PC-3 (cell line): ENCODE measurements at regions not wholly inside any gene's neighbourhood (a gene's known extent, or its start where the extent isn't known, plus 50 kb on each side); places are given as distances from the start of the nearest gene placed in this dataset.

Experiments used
- ATAC-seq: fragments of 200-7000 bp; cut with Tn5 transposase; 2 replicates; pipeline ENCODE4 v1.9.1; 2020; ENCODE audit warnings: mild to moderate bottlenecking, moderate library complexity
- BruUV-seq: library from RNA; stranded (reverse); fragments of 400-500 nt; replicated peaks from 2 replicates; lab custom pipeline; 2021; lab: Mats Ljungman, UMichigan
- CTCF ChIA-PET: fragments of 300-600 bp; sonication (Branson Sonifier 250); formaldehyde crosslinking; loops from one replicate; lab custom pipeline; 2022; ENCODE audit warnings: antibody characterized with exemption; lab: Charles Lee
- POLR2A ChIA-PET: fragments of 300-600 bp; sonication (Branson Sonifier 250); formaldehyde crosslinking; loops from one replicate; lab custom pipeline; 2022; ENCODE audit warnings: antibody characterized with exemption; ENCODE audit not compliant: unreplicated experiment; lab: Charles Lee
- DNase-seq: peaks from one replicate; pipeline ENCODE4 v3.0.0-alpha.2; 2015
- H2AFZ ChIP-seq: fragments of 300-600 bp; sonication (generic); 2 replicates; pipeline ENCODE4 v1.6.0; 2016; ENCODE audit warnings: antibody characterized with exemption, low read length
- H3F3A ChIP-seq: fragments of 300-600 bp; sonication (generic); one replicate; pipeline ENCODE4 v1.6.0; 2017; ENCODE audit warnings: antibody characterized with exemption, low read length, control low read depth, mild to moderate bottlenecking; ENCODE audit not compliant: unreplicated experiment
- H3K27ac ChIP-seq: fragments of 300-600 bp; sonication (generic); 2 replicates; pipeline ENCODE4 v1.5.1; 2016; ENCODE audit warnings: mild to moderate bottlenecking, low read length
- H3K27me3 ChIP-seq: fragments of 300-600 bp; sonication (generic); 2 replicates; pipeline ENCODE4 v1.6.1; 2016; ENCODE audit warnings: low read length, mixed read lengths
- H3K36me3 ChIP-seq: fragments of 300-600 bp; sonication (generic); 2 replicates; pipeline ENCODE4 v1.6.1; 2016; ENCODE audit warnings: low read depth, mixed run types, low read length, mixed read lengths
- H3K4me1 ChIP-seq: fragments of 300-600 bp; sonication (generic); 2 replicates; pipeline ENCODE4 v1.5.1; 2016; ENCODE audit warnings: low read length; ENCODE audit not compliant: insufficient read depth
- H3K4me2 ChIP-seq: fragments of 300-600 bp; sonication (generic); 2 replicates; pipeline ENCODE4 v1.6.0; 2016; ENCODE audit warnings: low read length
- H3K4me3 ChIP-seq: fragments of 300-600 bp; sonication (generic); 2 replicates; pipeline ENCODE4 v1.5.1; 2016; ENCODE audit warnings: mild to moderate bottlenecking, low read length, mixed read lengths
- H3K79me2 ChIP-seq: fragments of 300-600 bp; sonication (generic); 2 replicates; pipeline ENCODE4 v1.6.1; 2017; ENCODE audit warnings: low read length, mixed read lengths
- H3K9ac ChIP-seq: fragments of 300-600 bp; sonication (generic); 2 replicates; pipeline ENCODE4 v1.6.0; 2016; ENCODE audit warnings: mild to moderate bottlenecking, low read length
- H3K9me2 ChIP-seq: fragments of 300-600 bp; sonication (generic); replicated peaks from 2 replicates; pipeline ENCODE4 v1.6.1; 2016; ENCODE audit warnings: mixed run types, low read length, mixed read lengths
- H3K9me3 ChIP-seq: fragments of 300-600 bp; sonication (generic); 2 replicates; pipeline ENCODE4 v1.6.1; 2016; ENCODE audit warnings: low read length, mixed read lengths
- H4K20me1 ChIP-seq: fragments of 300-600 bp; sonication (generic); 2 replicates; pipeline ENCODE4 v1.6.1; 2016; ENCODE audit warnings: low read length, mixed read lengths
- CTCF ChIP-seq: fragments of 300-600 bp; sonication (generic); conservative IDR thresholded peaks from 2 replicates; pipeline ENCODE4 v1.5.1; 2017; ENCODE audit warnings: antibody characterized with exemption, low read depth, mild to moderate bottlenecking, low read length
- EZH2 ChIP-seq: fragments of 300-600 bp; sonication (generic); IDR thresholded peaks from one replicate; pipeline ENCODE4 v1.6.1; 2017; ENCODE audit warnings: antibody characterized with exemption, mild to moderate bottlenecking, low read length; ENCODE audit not compliant: unreplicated experiment
- EZH2phosphoT487 ChIP-seq: fragments of 300-600 bp; sonication (generic); IDR thresholded peaks from 2 replicates; pipeline ENCODE4 v1.6.1; 2018; ENCODE audit warnings: mild to moderate bottlenecking, antibody characterized with exemption, low read length, borderline replicate concordance
- intact Hi-C: fragments of 100-400 bp; cut with micrococcal nuclease; formaldehyde crosslinking; loops from 2 replicates; pipeline ENCODE4 v1.9.0; 2023

DNA sequence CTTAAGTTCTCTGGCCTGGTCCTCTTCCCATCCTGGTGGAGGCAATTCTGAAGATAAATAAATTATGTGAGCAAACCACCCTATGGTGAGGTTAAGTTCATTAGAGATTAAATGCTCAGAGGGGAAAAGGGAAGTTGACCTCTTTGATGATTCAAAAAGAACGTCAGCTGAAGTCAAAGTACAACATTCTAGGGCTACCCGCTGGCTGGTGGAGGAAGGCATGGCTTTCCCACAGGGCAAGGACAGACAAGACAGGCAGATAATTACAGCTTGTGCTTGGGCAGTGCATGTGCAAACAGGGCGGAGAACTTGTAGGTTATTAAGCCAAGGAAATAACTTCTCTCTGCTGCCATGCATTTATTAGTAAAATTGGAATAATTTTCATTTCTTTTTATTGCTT is 91.0 kb upstream of the SLC24A3 start:
- intact Hi-C loops: no loop called here
- Histone ChIP-seq H3K9me3 (no peaks in the 10 kb centered on the region), H3K79me2 (no peaks in the 10 kb centered on the region), H3F3A (no peaks in the 10 kb centered on the region), H2AFZ (no peak overlapping the region), H3K4me2 (no peak overlapping the region), H3K9me2 (no peaks in the 10 kb centered on the region), H4K20me1 (no peaks in the 10 kb centered on the region), H3K27me3 (peaks cover 11% of the 10 kb centered on the region), H3K9ac (no peak overlapping the region), H3K4me1 (no peaks in the 10 kb centered on the region), H3K27ac (no peak overlapping the region), H3K4me3 (no peak overlapping the region), H3K36me3 (no peaks in the 10 kb centered on the region)
- DNase-seq (no peak), ATAC-seq (no peak)
- ChIA-PET CTCF (no interaction called here), POLR2A (no interaction called here)
- no peak for TF ChIP-seq EZH2phosphoT487
- BruUV-seq: no TSS peak

- Histone ChIP-seq H3K9me3 (no peaks in the 10 kb centered on the region), H3K27me3 (peaks cover 11% of the 10 kb centered on the region), H3K4me3 (no peak overlapping the region), H2AFZ (no peak overlapping the region), H3K4me2 (no peak overlapping the region), H3K27ac (no peak overlapping the region), H3K9ac (no peak overlapping the region), H3K36me3 (no peaks in the 10 kb centered on the region), H3K9me2 (no peaks in the 10 kb centered on the region), H4K20me1 (no peaks in the 10 kb centered on the region), H3F3A (no peaks in the 10 kb centered on the region), H3K4me1 (no peaks in the 10 kb centered on the region), H3K79me2 (no peaks in the 10 kb centered on the region)
- ChIA-PET CTCF (no interaction called here), POLR2A (no interaction called here)
- no peak for TF ChIP-seq EZH2
- TF ChIP-seq CTCF: no peak
- no peak for TF ChIP-seq EZH2phosphoT487
- DNase-seq (no peak), ATAC-seq (no peak)
- BruUV-seq: no TSS peak
- intact Hi-C loops: no loop called here
Measured at GRCh38 chr20:19121916-19122315, 90.5 kb upstream of the SLC24A3 start.

DNA sequence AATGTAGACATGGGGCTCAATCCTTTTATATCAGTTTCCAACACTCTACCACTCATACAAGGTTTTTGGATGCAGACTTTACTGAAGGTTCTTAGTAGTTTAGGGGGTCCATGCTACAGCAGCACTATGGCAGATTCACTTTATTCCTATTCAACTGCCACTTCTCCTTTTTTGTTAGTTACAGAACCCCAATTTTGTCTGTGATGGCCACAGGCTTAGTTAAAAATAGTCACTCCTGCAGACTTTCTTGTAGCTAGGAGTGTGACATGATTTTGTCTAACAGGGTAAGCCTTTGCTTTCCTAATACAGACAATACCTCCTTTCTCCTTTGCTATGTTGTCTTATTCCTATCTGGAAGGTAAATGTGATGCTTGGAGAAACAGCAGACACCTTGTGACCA is 90.0 kb upstream of the SLC24A3 start:
- no peak overlapping the region for H3K27ac ChIP-seq
- no peak overlapping the region for H3K4me3 ChIP-seq
- H3K27me3 ChIP-seq: peaks cover 11% of the 10 kb centered on the region
- intact Hi-C loops: no loop called here
- H4K20me1 ChIP-seq: no peaks in the 10 kb centered on the region
- H3K36me3 ChIP-seq: no peaks in the 10 kb centered on the region
- no peak overlapping the region for H3K9ac ChIP-seq
- no TSS peak for BruUV-seq
- no peak overlapping the region for H2AFZ ChIP-seq
- no peaks in the 10 kb centered on the region for H3K9me2 ChIP-seq
- no peaks in the 10 kb centered on the region for H3K79me2 ChIP-seq
- H3F3A ChIP-seq: no peaks in the 10 kb centered on the region
- DNase-seq (no peak), ATAC-seq (no peak)
- no peak for TF ChIP-seq CTCF
- no peak for TF ChIP-seq EZH2phosphoT487
- TF ChIP-seq EZH2: no peak
- H3K4me1 ChIP-seq: no peaks in the 10 kb centered on the region
- ChIA-PET POLR2A (no interaction called here), CTCF (no interaction called here)
- H3K4me2 ChIP-seq: no peak overlapping the region
- no peaks in the 10 kb centered on the region for H3K9me3 ChIP-seq
